MM.1S (cell line): ENCODE measurements at regions not wholly inside any gene's neighbourhood (a gene's known extent, or its start where the extent isn't known, plus 50 kb on each side); places are given as distances from the start of the nearest gene placed in this dataset.

Experiments
- EZH2 ChIP-seq: fragments of 300-600 bp; sonication (generic); optimal IDR thresholded peaks from 2 replicates; pipeline ENCODE3; 2017; ENCODE audit warnings: low read depth, mild to moderate bottlenecking, antibody characterized with exemption, low read length, mixed read lengths
- EZH2phosphoT487 ChIP-seq: fragments of 300-600 bp; sonication (generic); IDR thresholded peaks from 2 replicates; pipeline ENCODE4 v1.6.1; 2018; ENCODE audit warnings: antibody characterized with exemption, low read length
- TF ChIP-seq, protein P1 (sequence below): fragments of 300-600 bp; sonication (generic); IDR thresholded peaks from 2 replicates; pipeline ENCODE4 v1.5.1; 2016; ENCODE audit warnings: antibody characterized with exemption, low read length, mixed read lengths

DNA sequence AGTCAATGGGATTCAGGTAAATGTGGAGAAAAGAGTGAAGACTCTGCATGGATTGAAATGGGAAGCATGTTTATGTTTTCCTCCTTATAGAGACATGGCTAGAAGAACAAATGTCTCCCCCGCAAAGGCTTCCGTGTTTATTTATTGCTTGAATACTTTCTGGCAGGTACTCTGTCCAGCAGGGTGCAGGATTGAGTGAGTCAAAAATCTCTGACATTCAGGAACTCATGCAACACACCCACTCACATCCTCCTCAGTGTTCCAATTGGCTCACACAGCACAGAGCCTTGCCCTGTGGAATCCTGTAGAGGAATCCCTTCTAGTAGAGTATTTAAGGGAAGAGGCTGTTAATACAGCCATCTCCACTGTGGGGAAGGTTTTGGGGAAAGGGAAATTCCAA is 290.3 kb upstream of the VWC2 start:
- TF ChIP-seq, protein P1, sequence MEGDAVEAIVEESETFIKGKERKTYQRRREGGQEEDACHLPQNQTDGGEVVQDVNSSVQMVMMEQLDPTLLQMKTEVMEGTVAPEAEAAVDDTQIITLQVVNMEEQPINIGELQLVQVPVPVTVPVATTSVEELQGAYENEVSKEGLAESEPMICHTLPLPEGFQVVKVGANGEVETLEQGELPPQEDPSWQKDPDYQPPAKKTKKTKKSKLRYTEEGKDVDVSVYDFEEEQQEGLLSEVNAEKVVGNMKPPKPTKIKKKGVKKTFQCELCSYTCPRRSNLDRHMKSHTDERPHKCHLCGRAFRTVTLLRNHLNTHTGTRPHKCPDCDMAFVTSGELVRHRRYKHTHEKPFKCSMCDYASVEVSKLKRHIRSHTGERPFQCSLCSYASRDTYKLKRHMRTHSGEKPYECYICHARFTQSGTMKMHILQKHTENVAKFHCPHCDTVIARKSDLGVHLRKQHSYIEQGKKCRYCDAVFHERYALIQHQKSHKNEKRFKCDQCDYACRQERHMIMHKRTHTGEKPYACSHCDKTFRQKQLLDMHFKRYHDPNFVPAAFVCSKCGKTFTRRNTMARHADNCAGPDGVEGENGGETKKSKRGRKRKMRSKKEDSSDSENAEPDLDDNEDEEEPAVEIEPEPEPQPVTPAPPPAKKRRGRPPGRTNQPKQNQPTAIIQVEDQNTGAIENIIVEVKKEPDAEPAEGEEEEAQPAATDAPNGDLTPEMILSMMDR = peak; percentile 9; the same call in 1 of the 2 replicates
- TF ChIP-seq EZH2phosphoT487 = no peak
- no peak for TF ChIP-seq EZH2
